Activated T-cell treated with anti-CD3 and anti-CD28 coated beads, Interleukin-2, amount 50 U/mL, for 24 hours (primary cell): ENCODE measurements at regions not wholly inside any gene's neighbourhood (a gene's known extent, or its start where the extent isn't known, plus 50 kb on each side); places are given as distances from the start of the nearest gene placed in this dataset.

ENCODE experiments used
- DNase-seq: peaks from one replicate; pipeline ENCODE4 v3.0.0-alpha.2; 2020
- H3K27ac Mint-ChIP-seq: 2 replicates; pipeline ENCODE4 v1.8.0; 2020; ENCODE audit warnings: mild to moderate bottlenecking, mixed read lengths
- H3K27me3 Mint-ChIP-seq: 2 replicates; pipeline ENCODE4 v1.8.0; 2020; ENCODE audit warnings: mixed read lengths
- H3K36me3 Mint-ChIP-seq: 2 replicates; pipeline ENCODE4 v1.8.0; 2020; ENCODE audit warnings: low read depth, mixed read lengths
- H3K4me1 Mint-ChIP-seq: 2 replicates; pipeline ENCODE4 v1.8.0; 2020; ENCODE audit warnings: low read depth, mixed read lengths
- H3K4me3 Mint-ChIP-seq: 2 replicates; pipeline ENCODE4 v1.8.0; 2020; ENCODE audit warnings: mild to moderate bottlenecking, moderate library complexity, mixed read lengths
- H3K9me3 Mint-ChIP-seq: 2 replicates; pipeline ENCODE4 v1.8.0; 2020; ENCODE audit warnings: mixed read lengths

DNA sequence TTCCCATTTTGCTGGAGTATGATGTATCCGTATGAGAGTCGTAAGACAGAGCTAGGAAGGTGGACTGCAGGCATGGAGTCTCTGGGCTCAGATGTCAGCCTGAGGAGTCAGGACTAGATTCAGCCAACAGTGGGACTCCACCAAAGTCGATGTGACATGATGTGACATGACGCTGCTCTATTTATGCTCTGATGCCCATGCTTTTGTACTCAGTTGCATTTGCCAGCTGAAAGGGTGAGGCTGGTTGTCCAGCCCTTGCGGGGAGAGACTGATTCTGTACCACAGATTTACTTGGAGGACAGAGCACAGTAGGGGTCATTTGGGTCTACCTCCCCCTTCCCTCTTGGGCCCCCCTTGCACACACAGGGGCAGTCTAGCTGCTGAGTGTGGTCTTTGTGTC lies 88.5 kb upstream of the ATG10 start:
- H3K27ac Mint-ChIP-seq, result no peak overlapping the region
- H3K36me3 Mint-ChIP-seq, result no peaks in the 10 kb centered on the region
- H3K4me3 Mint-ChIP-seq, result no peak overlapping the region
- no peak for DNase-seq
- H3K9me3 Mint-ChIP-seq, result no peaks in the 10 kb centered on the region
- H3K27me3 Mint-ChIP-seq, result no peaks in the 10 kb centered on the region
- H3K4me1 Mint-ChIP-seq, result no peaks in the 10 kb centered on the region

DNA sequence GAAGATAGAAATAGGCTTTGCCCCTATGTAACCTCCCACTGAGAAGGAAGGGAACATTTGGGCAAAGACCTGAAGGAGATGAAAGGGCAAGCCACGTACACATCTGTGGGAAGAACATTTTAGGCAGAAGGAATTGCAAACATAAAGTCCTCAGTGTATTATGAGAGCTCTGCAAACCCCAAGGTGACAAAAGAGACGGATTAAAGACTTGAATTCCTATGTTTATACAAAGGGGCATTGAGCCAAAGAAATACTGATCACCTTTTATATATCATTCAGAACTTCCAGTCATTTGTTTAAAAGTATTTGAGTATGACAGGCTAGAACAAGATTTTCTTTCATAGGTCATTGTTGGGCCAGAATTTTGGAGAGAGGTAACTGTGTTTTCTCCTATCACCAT lies 90.2 kb upstream of the ATG10 start:
- Mint-ChIP-seq H3K27ac (no peak overlapping the region), H3K9me3 (no peaks in the 10 kb centered on the region), H3K4me3 (no peak overlapping the region), H3K27me3 (no peaks in the 10 kb centered on the region), H3K4me1 (no peaks in the 10 kb centered on the region), H3K36me3 (no peaks in the 10 kb centered on the region)
- no peak for DNase-seq

- H3K27ac Mint-ChIP-seq, result no peak overlapping the region
- H3K9me3 Mint-ChIP-seq, result no peaks in the 10 kb centered on the region
- H3K4me3 Mint-ChIP-seq, result no peak overlapping the region
- H3K36me3 Mint-ChIP-seq, result no peaks in the 10 kb centered on the region
- no peaks in the 10 kb centered on the region for H3K4me1 Mint-ChIP-seq
- DNase-seq, result no peak
- H3K27me3 Mint-ChIP-seq, result no peaks in the 10 kb centered on the region
Observed at GRCh38 chr5:81879936-81880335, 91.9 kb upstream of the ATG10 start.

DNA sequence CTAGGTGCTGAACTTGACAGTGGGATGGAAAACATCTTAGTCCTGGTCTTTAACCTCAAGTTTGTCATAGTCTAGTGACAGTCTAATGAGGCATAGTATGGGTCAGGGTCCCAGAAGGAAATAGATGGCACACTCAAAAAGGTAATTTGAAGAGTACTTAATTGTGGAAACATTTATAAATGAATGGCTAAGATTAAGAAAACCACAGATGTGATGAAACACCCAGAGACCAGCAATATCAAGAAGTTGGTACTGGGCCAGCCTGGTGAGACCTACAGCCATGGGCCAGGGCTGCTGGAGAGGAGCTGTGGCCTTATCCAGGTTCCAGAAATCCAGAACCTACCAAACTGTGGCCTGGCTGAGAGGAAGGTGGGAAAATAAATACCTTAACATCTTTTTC lies 93.5 kb upstream of the ATG10 start:
- H3K27ac Mint-ChIP-seq, result no peak overlapping the region
- no peaks in the 10 kb centered on the region for H3K27me3 Mint-ChIP-seq
- H3K36me3 Mint-ChIP-seq, result no peaks in the 10 kb centered on the region
- H3K4me1 Mint-ChIP-seq, result no peaks in the 10 kb centered on the region
- no peak for DNase-seq
- H3K4me3 Mint-ChIP-seq, result no peak overlapping the region
- H3K9me3 Mint-ChIP-seq, result no peaks in the 10 kb centered on the region

DNA sequence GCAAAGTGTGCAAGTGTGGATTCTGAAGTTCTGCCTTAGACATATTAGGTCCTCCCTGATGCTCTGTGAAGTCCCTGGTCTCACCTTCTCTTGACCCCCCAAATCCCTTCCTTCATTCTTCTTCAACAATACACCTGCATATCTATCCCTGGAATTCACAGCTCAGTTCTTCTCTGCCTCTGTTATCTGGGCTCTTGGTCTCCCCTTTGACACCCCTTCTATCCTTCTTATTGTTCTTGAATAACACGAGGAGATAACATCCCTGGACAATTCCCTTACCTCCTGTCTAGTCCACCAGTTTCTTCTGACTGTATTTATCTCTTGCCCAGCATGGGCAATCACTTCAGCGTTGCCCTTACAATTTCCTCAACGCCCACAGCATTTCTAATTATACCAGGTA lies 104.8 kb upstream of the ATG10 start:
- Mint-ChIP-seq H3K27ac (no peak overlapping the region), H3K27me3 (no peaks in the 10 kb centered on the region), H3K9me3 (no peaks in the 10 kb centered on the region), H3K4me3 (no peak overlapping the region), H3K36me3 (no peaks in the 10 kb centered on the region), H3K4me1 (no peaks in the 10 kb centered on the region)
- DNase-seq, result no peak

- no peak overlapping the region for H3K27ac Mint-ChIP-seq
- no peak for DNase-seq
- no peak overlapping the region for H3K4me3 Mint-ChIP-seq
- no peaks in the 10 kb centered on the region for H3K27me3 Mint-ChIP-seq
- no peaks in the 10 kb centered on the region for H3K9me3 Mint-ChIP-seq
- peaks cover 2% of the 10 kb centered on the region for H3K4me1 Mint-ChIP-seq
- no peaks in the 10 kb centered on the region for H3K36me3 Mint-ChIP-seq
Observed at GRCh38 chr5:81860778-81861177, 109.9 kb upstream of the SSBP2 start.

- Mint-ChIP-seq H3K4me3 (no peak overlapping the region), H3K27me3 (no peaks in the 10 kb centered on the region), H3K9me3 (no peaks in the 10 kb centered on the region), H3K36me3 (no peaks in the 10 kb centered on the region), H3K4me1 (peaks cover 6% of the 10 kb centered on the region), H3K27ac (no peak overlapping the region)
- DNase-seq, result no peak
Observed at GRCh38 chr5:81859624-81860023, 108.7 kb upstream of the SSBP2 start.

GRCh38 chr5:81856948-81857928 lies 106.3 kb upstream of the SSBP2 start:
- Mint-ChIP-seq H3K27ac (no peak overlapping the region), H3K36me3 (no peaks in the 10 kb centered on the region), H3K4me3 (no peak overlapping the region)

GRCh38 chr5:81855591-81855990 lies 104.7 kb upstream of the SSBP2 start:
- H3K4me3 Mint-ChIP-seq, result no peak overlapping the region
- no peak overlapping the region for H3K27ac Mint-ChIP-seq
- H3K36me3 Mint-ChIP-seq, result peaks cover 3% of the 10 kb centered on the region
- DNase-seq, result no peak
- no peaks in the 10 kb centered on the region for H3K9me3 Mint-ChIP-seq
- H3K4me1 Mint-ChIP-seq, result peaks cover 37% of the 10 kb centered on the region
- no peaks in the 10 kb centered on the region for H3K27me3 Mint-ChIP-seq

More at GRCh38 chr5:81856948-81857928, 106.3 kb upstream of the SSBP2 start:
- Mint-ChIP-seq H3K4me1 (peaks cover 22% of the 10 kb centered on the region), H3K27me3 (no peaks in the 10 kb centered on the region), H3K9me3 (no peaks in the 10 kb centered on the region)
- no peak for DNase-seq

DNA sequence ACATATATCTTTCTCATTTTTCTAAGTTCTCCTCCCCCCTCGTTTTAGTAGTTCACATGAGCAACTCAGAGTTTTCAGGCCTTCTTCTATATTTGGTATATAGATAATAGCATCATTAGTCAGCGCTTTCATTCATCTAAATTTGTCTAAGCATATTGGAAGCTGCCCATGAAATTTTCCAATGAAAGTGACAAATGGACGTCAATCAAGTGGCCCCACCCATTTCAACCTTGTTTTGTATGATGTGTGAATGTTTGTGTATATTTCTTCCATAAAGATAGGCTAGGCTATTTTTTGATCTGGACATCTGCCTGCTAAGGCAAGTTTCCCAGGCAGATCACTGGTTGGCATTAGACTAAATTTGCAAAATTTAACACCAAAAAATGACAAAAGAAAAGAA lies 104.0 kb upstream of the SSBP2 start:
- no peaks in the 10 kb centered on the region for H3K9me3 Mint-ChIP-seq
- H3K4me1 Mint-ChIP-seq, result peaks cover 42% of the 10 kb centered on the region
- H3K4me3 Mint-ChIP-seq, result no peak overlapping the region
- H3K27ac Mint-ChIP-seq, result no peak overlapping the region
- DNase-seq, result no peak
- H3K36me3 Mint-ChIP-seq, result peaks cover 3% of the 10 kb centered on the region
- no peaks in the 10 kb centered on the region for H3K27me3 Mint-ChIP-seq

DNA sequence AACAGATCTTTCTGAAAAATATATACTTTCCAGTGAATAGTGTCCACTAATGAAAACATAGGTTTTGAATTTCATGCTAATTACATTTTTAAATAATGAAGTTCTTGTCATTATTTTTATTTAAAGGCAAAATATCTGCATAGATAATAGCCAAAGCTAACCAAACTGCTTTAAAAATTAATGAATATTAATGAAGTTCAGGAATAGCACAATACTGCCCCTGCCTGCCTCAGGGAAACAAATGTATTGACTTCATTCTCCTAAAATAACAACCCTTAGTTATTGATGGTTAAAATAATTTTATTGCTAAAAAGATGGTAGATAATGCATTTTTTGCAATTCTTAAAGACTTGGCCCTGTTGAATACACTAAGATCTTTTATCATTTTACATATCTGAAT lies 103.6 kb upstream of the SSBP2 start:
- no peak for DNase-seq
- Mint-ChIP-seq H3K4me1 (peaks cover 42% of the 10 kb centered on the region), H3K27me3 (no peaks in the 10 kb centered on the region), H3K36me3 (peaks cover 3% of the 10 kb centered on the region), H3K27ac (no peak overlapping the region), H3K9me3 (no peaks in the 10 kb centered on the region), H3K4me3 (no peak overlapping the region)

DNA sequence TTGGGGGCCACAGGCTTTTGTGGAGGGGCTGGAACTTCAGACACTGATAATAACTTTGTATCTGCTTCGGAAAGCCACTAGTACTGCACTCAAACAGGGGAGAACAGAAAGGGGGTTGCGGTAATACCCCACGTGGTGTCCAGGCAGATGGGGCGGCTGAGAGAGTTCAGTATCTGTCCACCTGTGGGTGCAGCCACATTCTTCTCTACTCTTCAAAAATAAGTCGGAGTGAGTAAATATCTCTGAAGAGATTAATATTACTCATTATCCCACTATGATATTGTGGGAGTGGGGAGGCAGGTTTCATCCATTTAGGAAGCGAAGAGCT lies 102.1 kb upstream of the SSBP2 start:
- Mint-ChIP-seq H3K27me3 (no peaks in the 10 kb centered on the region), H3K4me3 (peak overlapping the region; percentile 75), H3K36me3 (peaks cover 3% of the 10 kb centered on the region), H3K4me1 (peaks cover 40% of the 10 kb centered on the region), H3K27ac (peak overlapping the region; percentile 83), H3K9me3 (no peaks in the 10 kb centered on the region)
- DNase-seq, result no peak

DNA sequence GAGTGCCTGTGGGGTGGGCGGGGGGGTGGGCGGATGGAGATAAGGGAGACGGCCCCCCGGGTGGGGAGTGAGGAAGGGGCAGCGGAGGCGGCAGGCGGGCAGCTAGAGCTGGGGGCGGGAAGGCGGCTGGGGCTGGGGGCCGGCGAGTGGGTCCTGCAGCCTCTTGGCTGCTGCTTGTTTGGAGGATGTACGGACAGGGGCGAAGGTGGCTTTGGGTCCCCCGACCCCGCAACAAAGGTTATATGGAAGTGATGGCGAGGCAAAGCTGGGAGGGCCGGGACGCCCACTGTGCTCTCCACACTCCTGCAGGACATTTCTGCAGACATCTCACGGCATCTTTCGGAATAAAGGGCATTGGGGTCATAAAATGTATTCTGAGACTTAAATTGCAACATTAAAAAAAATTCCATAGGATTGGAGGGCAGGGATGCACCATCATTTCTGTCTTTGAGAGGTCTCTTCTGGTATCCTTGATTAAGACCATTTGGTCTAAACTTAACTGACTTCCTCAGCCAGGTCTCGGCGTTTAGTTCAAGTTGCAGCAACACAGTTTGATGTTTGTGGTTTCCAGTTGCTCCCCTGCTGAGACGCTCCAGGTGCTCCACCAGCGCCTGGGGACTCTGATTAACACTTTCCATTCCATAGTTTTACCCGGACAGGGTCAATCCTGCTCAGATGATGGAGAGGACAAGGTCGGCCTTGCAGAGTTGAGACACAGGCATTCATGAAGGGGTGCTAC lies 101.6 kb upstream of the SSBP2 start:
- peak overlapping the region; percentile 83 for H3K27ac Mint-ChIP-seq
- DNase-seq, result peak; percentile 50
- H3K36me3 Mint-ChIP-seq, result peaks cover 3% of the 10 kb centered on the region
- peaks cover 40% of the 10 kb centered on the region for H3K4me1 Mint-ChIP-seq
- peak overlapping the region; percentile 75 for H3K4me3 Mint-ChIP-seq
- H3K9me3 Mint-ChIP-seq, result no peaks in the 10 kb centered on the region
- no peaks in the 10 kb centered on the region for H3K27me3 Mint-ChIP-seq

GRCh38 chr5:81851481-81852178 lies 100.7 kb upstream of the SSBP2 start:
- peak overlapping the region; percentile 87 for H3K4me3 Mint-ChIP-seq
- H3K27me3 Mint-ChIP-seq, result no peaks in the 10 kb centered on the region
- peaks cover 40% of the 10 kb centered on the region for H3K4me1 Mint-ChIP-seq

More at GRCh38 chr5:81851481-81852178, 100.7 kb upstream of the SSBP2 start:
- Mint-ChIP-seq H3K27ac (peak overlapping the region; percentile 97), H3K9me3 (no peaks in the 10 kb centered on the region), H3K36me3 (peaks cover 3% of the 10 kb centered on the region)
- DNase-seq, result peak; percentile 92
